Lower leg skin (tissue), 3 donors: ENCODE measurements at regions not wholly inside any gene's neighbourhood (a gene's known extent, or its start where the extent isn't known, plus 50 kb on each side); places are given as distances from the start of the nearest gene placed in this dataset.

Experiments used
- POLR2A ChIP-seq, 2 donors: fragments of 450-650 bp; IDR thresholded peaks; one replicate each; pipeline ENCODE4 v1.6.1; 2016 to 2017; ENCODE audit warnings: antibody characterized with exemption in 2 of 2, mild to moderate bottlenecking in 1 of 2, moderate library complexity in 1 of 2
- TF ChIP-seq, protein P1 (sequence below), 3 donors: fragments of 450-650 bp; IDR thresholded peaks; one replicate each; pipeline ENCODE4 v1.5.1; 2016; ENCODE audit warnings: antibody characterized with exemption in 3 of 3, mild to moderate bottlenecking in 3 of 3, moderate library complexity in 2 of 3

DNA sequence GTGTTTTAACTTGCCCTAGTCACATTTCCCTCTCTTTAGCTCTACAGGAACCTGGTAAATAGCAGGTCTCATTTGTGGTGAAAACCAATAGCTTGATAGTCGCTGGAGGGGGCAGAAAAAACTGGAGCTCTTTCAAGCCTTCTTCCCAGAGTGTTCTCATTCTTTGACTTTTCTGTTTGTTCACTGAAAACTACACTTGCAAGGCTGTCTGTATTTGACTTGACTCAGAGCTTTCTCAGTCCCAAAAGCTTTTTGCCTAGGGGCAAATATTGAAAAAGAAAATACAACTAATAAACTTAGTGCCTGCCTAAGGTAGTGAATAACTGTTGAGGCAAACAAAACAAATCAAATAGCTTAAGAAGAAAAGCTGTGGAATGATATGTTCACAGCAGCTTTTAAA lies 217.1 kb upstream of the CHRM3 start:
- TF ChIP-seq, protein P1, sequence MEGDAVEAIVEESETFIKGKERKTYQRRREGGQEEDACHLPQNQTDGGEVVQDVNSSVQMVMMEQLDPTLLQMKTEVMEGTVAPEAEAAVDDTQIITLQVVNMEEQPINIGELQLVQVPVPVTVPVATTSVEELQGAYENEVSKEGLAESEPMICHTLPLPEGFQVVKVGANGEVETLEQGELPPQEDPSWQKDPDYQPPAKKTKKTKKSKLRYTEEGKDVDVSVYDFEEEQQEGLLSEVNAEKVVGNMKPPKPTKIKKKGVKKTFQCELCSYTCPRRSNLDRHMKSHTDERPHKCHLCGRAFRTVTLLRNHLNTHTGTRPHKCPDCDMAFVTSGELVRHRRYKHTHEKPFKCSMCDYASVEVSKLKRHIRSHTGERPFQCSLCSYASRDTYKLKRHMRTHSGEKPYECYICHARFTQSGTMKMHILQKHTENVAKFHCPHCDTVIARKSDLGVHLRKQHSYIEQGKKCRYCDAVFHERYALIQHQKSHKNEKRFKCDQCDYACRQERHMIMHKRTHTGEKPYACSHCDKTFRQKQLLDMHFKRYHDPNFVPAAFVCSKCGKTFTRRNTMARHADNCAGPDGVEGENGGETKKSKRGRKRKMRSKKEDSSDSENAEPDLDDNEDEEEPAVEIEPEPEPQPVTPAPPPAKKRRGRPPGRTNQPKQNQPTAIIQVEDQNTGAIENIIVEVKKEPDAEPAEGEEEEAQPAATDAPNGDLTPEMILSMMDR (IDR thresholded peaks at IDR 0.05): no peak
- no peak for TF ChIP-seq POLR2A (IDR thresholded peaks at IDR 0.05)
